H1 (cell line): ENCODE measurements at regions not wholly inside any gene's neighbourhood (a gene's known extent, or its start where the extent isn't known, plus 50 kb on each side); places are given as distances from the start of the nearest gene placed in this dataset.

Experiments used
- CTCF ChIA-PET: fragments of 300-600 bp; sonication (Branson Sonifier 250); formaldehyde crosslinking; loops from one replicate; lab custom pipeline; 2021; ENCODE audit not compliant: partially characterized antibody; lab: Charles Lee
- POLR2A ChIA-PET: fragments of 300-600 bp; sonication (Branson Sonifier 250); formaldehyde crosslinking; loops from one replicate; lab custom pipeline; 2021; ENCODE audit warnings: inconsistent platforms; ENCODE audit not compliant: partially characterized antibody; lab: Charles Lee
- DNase-seq, 2 experiments: peaks; one replicate each; pipeline versions ENCODE4 v3.0.0 to v3.0.0-alpha.2; 2010 to 2022; ENCODE audit warnings: low spot score in 2 of 2, low read depth in 1 of 2, mixed read lengths in 1 of 2
- FAIRE-seq: peaks from 2 replicates; lab custom pipeline; 2011; peaks lifted over from hg19 to GRCh38; lab: Jason Lieb, UNC
- H2AFZ ChIP-seq: 2 replicates; pipeline ENCODE4 v1.8.1; 2012; ENCODE audit warnings: low read length, inconsistent platforms
- H2AK5ac ChIP-seq: 2 replicates; pipeline ENCODE4 v1.6.1; 2013; ENCODE audit warnings: low read depth, low read length
- H2BK120ac ChIP-seq: replicated peaks from 2 replicates; pipeline ENCODE3; 2013; ENCODE audit warnings: low read depth, low read length, inconsistent platforms
- H2BK12ac ChIP-seq: 2 replicates; pipeline ENCODE4 v1.6.1; 2013; ENCODE audit warnings: low read depth, low read length
- H2BK15ac ChIP-seq: 2 replicates; pipeline ENCODE4 v1.6.1; 2013; ENCODE audit warnings: low read length
- H2BK20ac ChIP-seq: 2 replicates; pipeline ENCODE4 v1.6.1; 2013; ENCODE audit warnings: low read length
- H2BK5ac ChIP-seq: 2 replicates; pipeline ENCODE4 v1.6.1; 2013; ENCODE audit warnings: low read depth, low read length
- H3K14ac ChIP-seq: 2 replicates; pipeline ENCODE4 v1.6.1; 2013; ENCODE audit warnings: inconsistent platforms; ENCODE audit not compliant: insufficient read length
- H3K18ac ChIP-seq: 2 replicates; pipeline ENCODE4 v1.6.1; 2013; ENCODE audit warnings: low read length; ENCODE audit errors: extremely low read depth
- H3K23ac ChIP-seq: 2 replicates; pipeline ENCODE4 v1.6.1; 2013; ENCODE audit warnings: inconsistent platforms; ENCODE audit not compliant: insufficient read length
- H3K23me2 ChIP-seq: 2 replicates; pipeline ENCODE4 v1.6.1; 2013; ENCODE audit warnings: low read depth, low read length
- H3K27ac ChIP-seq: 2 replicates; pipeline ENCODE4 v1.6.1; 2011; ENCODE audit warnings: low read depth, low read length, inconsistent platforms
- H3K27me3 ChIP-seq, 4 experiments: replicated peaks in 1 of 4; 1 replicate in 1 of 4; 2 replicates in 3 of 4; pipeline versions ENCODE4 v1.6.1 to v1.8.1; 2011 to 2013; ENCODE audit warnings: low read length in 3 of 4, mild to moderate bottlenecking in 3 of 4, inconsistent platforms in 2 of 4, mixed read lengths in 2 of 4, moderate library complexity in 1 of 4; ENCODE audit not compliant: control insufficient read depth in 3 of 4, insufficient read depth in 3 of 4; ENCODE audit errors: extremely low read depth in 1 of 4
- H3K36me3 ChIP-seq, 4 experiments: 2 replicates each; pipeline versions ENCODE4 v1.6.1 to v1.8.1; 2011 to 2013; ENCODE audit warnings: mild to moderate bottlenecking in 4 of 4, low read length in 3 of 4, moderate library complexity in 2 of 4, control low read depth in 1 of 4, inconsistent platforms in 1 of 4; ENCODE audit not compliant: insufficient read depth in 4 of 4, control insufficient read depth in 2 of 4
- H3K4ac ChIP-seq: replicated peaks from 2 replicates; pipeline ENCODE3; 2013; ENCODE audit warnings: low read length, low read depth, mixed read lengths, inconsistent platforms; ENCODE audit not compliant: insufficient read length
- H3K4me1 ChIP-seq, 4 experiments: replicated peaks in 1 of 4; 1 replicate in 1 of 4; 2 replicates in 3 of 4; pipeline versions ENCODE4 v1.6.1 to v1.8.1; 2011 to 2013; ENCODE audit warnings: low read length in 3 of 4, inconsistent platforms in 2 of 4, mixed read lengths in 1 of 4; ENCODE audit not compliant: insufficient read depth in 4 of 4, control insufficient read depth in 3 of 4
- H3K4me2 ChIP-seq, 2 experiments: 2 replicates each; pipeline versions ENCODE4 v1.6.1 to v1.8.1; 2011 to 2013; ENCODE audit warnings: low read depth in 2 of 2, low read length in 2 of 2, control low read depth in 1 of 2, inconsistent platforms in 1 of 2, mild to moderate bottlenecking in 1 of 2; ENCODE audit not compliant: insufficient read depth in 1 of 2
- H3K4me3 ChIP-seq, 4 experiments: fragments of 200-600, 300-600 bp in 1 of 4; sonication (generic), shearing (Covaris generic), sonication (Bioruptor Twin) in 1 of 4; 2 replicates each; pipeline versions ENCODE4 v1.5.1 to v1.8.1; 2011 to 2016; ENCODE audit warnings: low read length in 4 of 4, low read depth in 3 of 4, control low read depth in 2 of 4, inconsistent platforms in 2 of 4, mild to moderate bottlenecking in 2 of 4, mixed read lengths in 1 of 4, moderate library complexity in 1 of 4; ENCODE audit not compliant: insufficient read depth in 2 of 4; ENCODE audit errors: extremely low read depth in 1 of 4
- H3K56ac ChIP-seq: replicated peaks from 2 replicates; pipeline ENCODE3; 2013; ENCODE audit warnings: low read depth, mild to moderate bottlenecking, mixed read lengths, low read length, inconsistent platforms; ENCODE audit not compliant: insufficient read length
- H3K79me1 ChIP-seq: 2 replicates; pipeline ENCODE4 v1.6.1; 2013; ENCODE audit warnings: low read depth, low read length, control low read depth
- H3K79me2 ChIP-seq, 2 experiments: 2 replicates each; pipeline versions ENCODE4 v1.6.1 to v1.8.1; 2012 to 2013; ENCODE audit warnings: low read length in 2 of 2, mild to moderate bottlenecking in 2 of 2, inconsistent platforms in 1 of 2; ENCODE audit not compliant: insufficient read depth in 2 of 2, control insufficient read depth in 1 of 2
- H3K9ac ChIP-seq, 4 experiments: replicated peaks in 1 of 4; 1 replicate in 1 of 4; 2 replicates in 3 of 4; pipeline versions ENCODE4 v1.6.1 to v1.8.1; 2011 to 2013; ENCODE audit warnings: low read depth in 3 of 4, low read length in 3 of 4, control low read depth in 2 of 4, mild to moderate bottlenecking in 2 of 4, moderate library complexity in 2 of 4, inconsistent platforms in 1 of 4; ENCODE audit errors: extremely low read depth in 1 of 4
- H3K9me3 ChIP-seq, 2 experiments: 2 replicates each; pipeline versions ENCODE4 v1.6.1 to v1.8.1; 2012 to 2013; ENCODE audit warnings: mild to moderate bottlenecking in 2 of 2, moderate library complexity in 2 of 2, control low read depth in 1 of 2, inconsistent platforms in 1 of 2, low read depth in 1 of 2, low read length in 1 of 2, mixed read lengths in 1 of 2; ENCODE audit not compliant: insufficient read depth in 2 of 2
- H4K20me1 ChIP-seq, 2 experiments: replicated peaks in 1 of 2; 2 replicates each; pipeline versions ENCODE3 to v1.8.1; 2011 to 2013; ENCODE audit warnings: inconsistent platforms in 2 of 2, low read length in 2 of 2, mild to moderate bottlenecking in 1 of 2; ENCODE audit not compliant: insufficient read depth in 2 of 2, control insufficient read depth in 1 of 2
- H4K5ac ChIP-seq: 2 replicates; pipeline ENCODE4 v1.6.1; 2013; ENCODE audit warnings: low read length, low read depth, mixed read lengths, inconsistent platforms; ENCODE audit not compliant: insufficient read length
- H4K8ac ChIP-seq: 2 replicates; pipeline ENCODE4 v1.8.0; 2013; ENCODE audit warnings: mild to moderate bottlenecking, moderate library complexity, low read length, inconsistent platforms; ENCODE audit not compliant: insufficient read depth; ENCODE audit errors: extremely low read depth
- H4K91ac ChIP-seq: replicated peaks from 2 replicates; pipeline ENCODE3; 2013; ENCODE audit warnings: low read length, mixed read lengths, inconsistent platforms; ENCODE audit not compliant: insufficient read length
- ASH2L ChIP-seq: fragments of 200-600, 300-600 bp; sonication (generic); IDR thresholded peaks from one replicate; pipeline ENCODE4 v1.7.1; 2017; ENCODE audit warnings: low read length
- CHD1 ChIP-seq: IDR thresholded peaks from 2 replicates; pipeline ENCODE4 v1.6.1; 2012; ENCODE audit warnings: low read depth, low read length, improper control_type of control experiment
- KDM1A ChIP-seq: fragments of 200-600, 300-600 bp; sonication (generic); IDR thresholded peaks from 2 replicates; pipeline ENCODE4 v1.7.1; 2016; ENCODE audit warnings: mild to moderate bottlenecking, low read length, borderline replicate concordance
- POLR2A ChIP-seq, 2 experiments: IDR thresholded peaks; 1 replicate in 1 of 2; 2 replicates in 1 of 2; pipeline ENCODE4 v1.6.1; 2011; ENCODE audit warnings: low read depth in 2 of 2, low read length in 2 of 2, mild to moderate bottlenecking in 2 of 2; ENCODE audit errors: control extremely low read depth in 1 of 2
- RFX5 ChIP-seq: IDR thresholded peaks from 2 replicates; pipeline ENCODE4 v1.6.1; 2011; ENCODE audit warnings: low read depth, low read length, improper control_type of control experiment, borderline replicate concordance
- RXRA ChIP-seq: IDR thresholded peaks from 2 replicates; pipeline ENCODE4 v1.6.1; 2011; ENCODE audit warnings: low read depth, mild to moderate bottlenecking, low read length, moderate library complexity; ENCODE audit not compliant: insufficient read depth
- YY1 ChIP-seq: IDR thresholded peaks from 2 replicates; pipeline ENCODE4 v1.6.1; 2011; ENCODE audit warnings: low read depth, mild to moderate bottlenecking, low read length
- WGBS, 2 experiments: shearing (Covaris generic) in 1 of 2; methylation state at CpG; one replicate each; pipeline versions ENCODE4 v1.1.6 to v1.1.7; 2013 to 2015; ENCODE audit warnings: low lambda C conversion rate in 2 of 2, mixed read lengths in 2 of 2, inconsistent platforms in 1 of 2, low coverage in 1 of 2, missing lambda C conversion rate in 1 of 2; ENCODE audit not compliant: insufficient replicate concordance in 2 of 2, insufficient coverage in 1 of 2, insufficient read length in 1 of 2; ENCODE audit errors: extremely low coverage in 1 of 2, missing lambda C conversion rate in 1 of 2; 5-methylcytosine and 5-hydroxymethylcytosine counted together
- TF ChIP-seq, protein P1 (sequence below): IDR thresholded peaks from 2 replicates; pipeline ENCODE4 v1.6.1; 2011; ENCODE audit warnings: low read length, improper control_type of control experiment
- TF ChIP-seq, protein P2 (sequence below), 3 experiments: IDR thresholded peaks; 1 replicate in 2 of 3; 2 replicates in 1 of 3; pipeline versions ENCODE4 v1.5.1 to v1.6.1; 2011; ENCODE audit warnings: low read length in 3 of 3, mild to moderate bottlenecking in 3 of 3, inconsistent platforms in 2 of 3, low read depth in 1 of 3, moderate library complexity in 1 of 3; ENCODE audit not compliant: insufficient read depth in 1 of 3; ENCODE audit errors: control extremely low read depth in 1 of 3
- TF ChIP-seq, protein P3 (sequence below): IDR thresholded peaks from 2 replicates; pipeline ENCODE4 v1.6.1; 2012; ENCODE audit warnings: inconsistent platforms

DNA sequence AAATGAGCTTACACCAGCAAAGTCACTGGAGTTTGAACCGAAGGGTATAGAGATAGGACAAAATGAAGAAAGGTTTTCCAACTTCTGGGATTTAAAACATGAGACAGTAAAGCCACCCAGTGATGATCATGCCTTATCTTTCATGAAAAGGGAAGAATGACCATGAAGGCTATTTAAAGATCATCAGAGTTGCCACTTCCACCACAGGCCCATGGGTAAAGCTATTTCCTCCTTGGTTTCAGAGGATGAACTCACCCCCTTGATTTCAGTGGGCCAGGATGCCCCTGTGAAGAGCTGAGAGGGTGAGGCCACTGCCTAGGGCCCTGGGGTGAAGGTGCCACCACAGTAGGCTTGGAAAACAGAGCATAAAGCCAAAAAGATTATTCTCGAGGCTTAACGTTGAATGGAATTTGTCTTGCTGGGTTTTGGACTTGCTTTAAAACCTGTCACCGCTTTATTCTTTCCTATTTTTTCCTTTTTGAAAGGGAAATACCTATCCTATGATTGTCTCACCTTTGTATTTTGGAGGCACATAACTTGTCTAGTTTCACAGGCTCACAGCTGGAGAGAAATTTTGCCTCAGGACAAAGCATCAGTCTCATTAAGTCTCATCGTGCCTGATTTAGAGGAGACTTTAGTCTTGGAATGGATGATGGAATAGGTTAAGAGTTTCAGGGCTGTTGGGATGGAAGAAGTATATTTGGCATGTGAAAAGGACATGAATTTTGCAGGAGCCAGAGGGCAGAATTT lies 254.0 kb downstream of the SNCA start:
- 88% methylated on average over 5 of the region's 5 CpGs; no CpG with 5 or more reads in 1 of the 2 experiments for WGBS, 2 experiments
- TF ChIP-seq, protein P1, sequence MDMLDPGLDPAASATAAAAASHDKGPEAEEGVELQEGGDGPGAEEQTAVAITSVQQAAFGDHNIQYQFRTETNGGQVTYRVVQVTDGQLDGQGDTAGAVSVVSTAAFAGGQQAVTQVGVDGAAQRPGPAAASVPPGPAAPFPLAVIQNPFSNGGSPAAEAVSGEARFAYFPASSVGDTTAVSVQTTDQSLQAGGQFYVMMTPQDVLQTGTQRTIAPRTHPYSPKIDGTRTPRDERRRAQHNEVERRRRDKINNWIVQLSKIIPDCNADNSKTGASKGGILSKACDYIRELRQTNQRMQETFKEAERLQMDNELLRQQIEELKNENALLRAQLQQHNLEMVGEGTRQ: no peak
- TF ChIP-seq POLR2A (IDR thresholded peaks at IDR 0.05; ENCODE audit: control extremely low read depth in 1 of 2, low read depth in 2 of 2, low read length in 2 of 2) (no peak), RFX5 (no peak), ASH2L (no peak), KDM1A (no peak), YY1 (no peak), CHD1 (no peak), RXRA (no peak)
- TF ChIP-seq, protein P2, sequence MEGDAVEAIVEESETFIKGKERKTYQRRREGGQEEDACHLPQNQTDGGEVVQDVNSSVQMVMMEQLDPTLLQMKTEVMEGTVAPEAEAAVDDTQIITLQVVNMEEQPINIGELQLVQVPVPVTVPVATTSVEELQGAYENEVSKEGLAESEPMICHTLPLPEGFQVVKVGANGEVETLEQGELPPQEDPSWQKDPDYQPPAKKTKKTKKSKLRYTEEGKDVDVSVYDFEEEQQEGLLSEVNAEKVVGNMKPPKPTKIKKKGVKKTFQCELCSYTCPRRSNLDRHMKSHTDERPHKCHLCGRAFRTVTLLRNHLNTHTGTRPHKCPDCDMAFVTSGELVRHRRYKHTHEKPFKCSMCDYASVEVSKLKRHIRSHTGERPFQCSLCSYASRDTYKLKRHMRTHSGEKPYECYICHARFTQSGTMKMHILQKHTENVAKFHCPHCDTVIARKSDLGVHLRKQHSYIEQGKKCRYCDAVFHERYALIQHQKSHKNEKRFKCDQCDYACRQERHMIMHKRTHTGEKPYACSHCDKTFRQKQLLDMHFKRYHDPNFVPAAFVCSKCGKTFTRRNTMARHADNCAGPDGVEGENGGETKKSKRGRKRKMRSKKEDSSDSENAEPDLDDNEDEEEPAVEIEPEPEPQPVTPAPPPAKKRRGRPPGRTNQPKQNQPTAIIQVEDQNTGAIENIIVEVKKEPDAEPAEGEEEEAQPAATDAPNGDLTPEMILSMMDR (IDR thresholded peaks at IDR 0.05; ENCODE audit: control extremely low read depth in 1 of 3, insufficient read depth in 1 of 3, low read depth in 1 of 3, low read length in 3 of 3): no peak
- TF ChIP-seq, protein P3, sequence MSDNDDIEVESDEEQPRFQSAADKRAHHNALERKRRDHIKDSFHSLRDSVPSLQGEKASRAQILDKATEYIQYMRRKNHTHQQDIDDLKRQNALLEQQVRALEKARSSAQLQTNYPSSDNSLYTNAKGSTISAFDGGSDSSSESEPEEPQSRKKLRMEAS: no peak

More for the DNA sequence above, 254.0 kb downstream of the SNCA start:
- Histone ChIP-seq H3K14ac (no peak overlapping the region), H3K9me3 (no peaks in the 10 kb centered on the region), H4K20me1 (no peaks in the 10 kb centered on the region), H4K91ac (no peak overlapping the region), H3K27me3 (no peaks in the 10 kb centered on the region), H2AFZ (no peak overlapping the region), H3K79me2 (no peaks in the 10 kb centered on the region), H2AK5ac (no peak overlapping the region), H4K8ac (no peak overlapping the region), H3K4ac (no peak overlapping the region), H2BK120ac (no peak overlapping the region), H3K18ac (no peak overlapping the region), H3K56ac (no peak overlapping the region), H3K4me1 (peaks cover 0 to 2% (median 0%) of the 10 kb centered on the region in 4 experiments; a peak in 1 of 7 replicates), H2BK12ac (no peak overlapping the region), H2BK20ac (no peak overlapping the region), H3K36me3 (no peaks in the 10 kb centered on the region), H3K27ac (no peak overlapping the region), H2BK5ac (no peak overlapping the region), H3K4me3 (no peak overlapping the region), H3K79me1 (no peaks in the 10 kb centered on the region), H3K23me2 (no peaks in the 10 kb centered on the region), H3K4me2 (no peak overlapping the region), H3K9ac (no peak overlapping the region), H2BK15ac (no peak overlapping the region), H3K23ac (no peak overlapping the region), H4K5ac (no peak overlapping the region)
- FAIRE-seq (no peak), DNase-seq (no peak)
- ChIA-PET CTCF (no interaction called here), POLR2A (no interaction called here)
